GM18502 (cell line): ENCODE measurements at regions not wholly inside any gene's neighbourhood (a gene's known extent, or its start where the extent isn't known, plus 50 kb on each side); places are given as distances from the start of the nearest gene placed in this dataset.

ENCODE experiments used
- ATAC-seq: cut with Tn5 transposase; IDR thresholded peaks from one replicate; pipeline ENCODE4 v1.9.1; 2021; ENCODE audit warnings: mild to moderate bottlenecking; ENCODE audit not compliant: unreplicated experiment, poor library complexity

GRCh38 chr2:150417278-150417677 lies 70.2 kb downstream of the RND3 start:
- ATAC-seq = no peak

DNA sequence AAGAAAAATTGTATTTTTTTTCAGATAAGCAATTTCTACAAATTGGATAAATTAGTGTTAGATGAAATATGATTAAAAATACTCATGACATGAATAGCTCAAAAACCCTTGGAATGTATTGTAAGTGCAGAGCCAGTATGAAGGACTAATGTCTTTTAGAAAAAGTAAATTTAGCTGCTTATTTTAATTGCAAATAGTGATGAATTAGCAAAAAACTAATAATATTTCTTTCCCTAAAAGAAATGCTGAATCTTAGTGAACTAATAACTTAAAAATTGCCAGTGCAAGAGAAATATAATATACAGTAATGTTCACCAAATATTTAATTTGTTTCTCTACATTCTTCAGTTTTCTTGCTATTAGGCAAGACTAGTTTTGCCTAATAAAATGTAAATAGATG lies 72.4 kb downstream of the RND3 start:
- ATAC-seq = no peak

DNA sequence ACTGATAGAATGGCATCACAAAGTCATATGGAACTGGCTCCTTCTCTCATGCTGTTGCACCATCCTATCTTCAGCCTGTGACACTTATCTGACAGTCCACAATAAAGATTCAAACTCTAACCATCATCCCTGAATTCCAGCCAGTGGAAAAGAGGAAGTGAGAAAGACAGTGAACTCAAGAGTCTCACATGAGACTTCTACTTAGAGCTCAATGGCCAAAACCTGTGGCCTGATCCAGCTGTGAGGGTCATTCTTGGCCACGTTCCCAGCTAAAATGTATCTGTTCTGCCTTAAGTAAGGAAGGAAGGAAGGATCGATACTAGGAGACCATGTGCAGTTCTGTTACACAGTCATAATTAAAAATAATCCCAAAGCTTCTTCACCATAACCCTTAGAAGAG lies 73.6 kb downstream of the RND3 start:
- no peak for ATAC-seq

DNA sequence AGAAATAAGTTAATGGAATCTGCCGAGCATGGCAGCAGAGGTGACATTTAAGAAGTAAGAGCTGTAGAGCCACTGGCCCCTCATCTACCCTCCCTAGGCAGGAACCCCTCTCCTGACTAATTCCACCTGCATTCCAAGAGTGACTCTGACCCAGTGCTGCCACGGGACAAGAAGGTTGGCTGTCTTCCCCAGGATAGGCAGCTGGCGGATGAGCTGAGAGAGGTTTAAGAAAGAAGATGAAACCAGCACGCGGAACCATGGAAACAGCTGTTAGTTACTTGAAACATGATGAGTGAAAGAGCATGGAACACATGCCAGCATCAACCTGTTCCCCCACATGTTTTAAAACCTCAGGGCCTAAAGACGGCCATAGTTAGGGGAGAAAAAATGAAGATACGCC lies 74.1 kb downstream of the RND3 start:
- no peak for ATAC-seq

GRCh38 chr2:150410809-150411208 lies 76.7 kb downstream of the RND3 start:
- no peak for ATAC-seq

- no peak for ATAC-seq
Measured at GRCh38 chr2:150409196-150409595, 78.3 kb downstream of the RND3 start.

- ATAC-seq = no peak
Measured at GRCh38 chr2:150404147-150404546, 83.3 kb downstream of the RND3 start.

- peak; percentile 93 for ATAC-seq
Measured at GRCh38 chr2:150403457-150403856, 84.0 kb downstream of the RND3 start.

DNA sequence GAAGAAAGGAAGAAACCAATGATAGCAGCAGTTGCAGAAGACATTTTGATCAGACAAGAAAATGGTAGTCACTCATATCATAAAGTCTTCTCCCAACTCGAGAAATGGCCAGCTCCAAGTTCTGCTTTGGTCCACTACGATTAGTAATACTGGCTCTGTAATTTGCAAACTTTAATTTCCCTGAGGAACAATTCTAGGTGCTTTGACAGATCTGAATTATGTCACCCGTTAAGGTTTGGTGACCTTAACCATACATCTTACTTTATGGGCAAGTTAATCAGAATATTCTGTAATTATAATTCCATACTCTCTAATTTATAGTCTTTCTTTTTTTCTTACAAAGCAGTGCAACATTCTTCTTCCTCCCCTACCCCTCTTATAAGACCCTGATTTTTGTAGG lies 84.5 kb downstream of the RND3 start:
- no peak for ATAC-seq

GRCh38 chr2:150400849-150401248 lies 86.6 kb downstream of the RND3 start:
- ATAC-seq = no peak

GRCh38 chr2:150392614-150393013 lies 94.9 kb downstream of the RND3 start:
- ATAC-seq = no peak

DNA sequence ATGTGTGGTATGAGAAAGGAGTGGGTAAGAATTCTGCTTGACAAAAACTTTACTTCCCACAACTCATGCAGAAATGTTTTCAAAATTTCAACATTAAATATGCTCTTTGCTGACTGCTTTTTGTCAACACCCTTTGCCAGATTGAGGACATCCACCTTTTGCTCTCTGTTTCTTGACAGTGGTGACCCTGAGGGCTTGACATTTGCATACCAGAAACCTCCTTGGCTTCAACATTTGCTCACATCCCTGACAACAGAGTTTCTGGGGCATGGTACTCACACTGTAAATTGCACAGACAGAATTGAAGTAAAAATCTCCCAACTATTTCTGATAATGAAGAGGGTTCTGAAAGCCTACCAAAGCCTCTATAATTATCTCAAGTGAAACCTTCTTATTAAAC lies 95.7 kb downstream of the RND3 start:
- peak; percentile 61 for ATAC-seq

GRCh38 chr2:150389447-150389846 lies 98.0 kb downstream of the RND3 start:
- no peak for ATAC-seq

- ATAC-seq = no peak
Measured at GRCh38 chr2:150388289-150388625, 99.2 kb downstream of the RND3 start.

DNA sequence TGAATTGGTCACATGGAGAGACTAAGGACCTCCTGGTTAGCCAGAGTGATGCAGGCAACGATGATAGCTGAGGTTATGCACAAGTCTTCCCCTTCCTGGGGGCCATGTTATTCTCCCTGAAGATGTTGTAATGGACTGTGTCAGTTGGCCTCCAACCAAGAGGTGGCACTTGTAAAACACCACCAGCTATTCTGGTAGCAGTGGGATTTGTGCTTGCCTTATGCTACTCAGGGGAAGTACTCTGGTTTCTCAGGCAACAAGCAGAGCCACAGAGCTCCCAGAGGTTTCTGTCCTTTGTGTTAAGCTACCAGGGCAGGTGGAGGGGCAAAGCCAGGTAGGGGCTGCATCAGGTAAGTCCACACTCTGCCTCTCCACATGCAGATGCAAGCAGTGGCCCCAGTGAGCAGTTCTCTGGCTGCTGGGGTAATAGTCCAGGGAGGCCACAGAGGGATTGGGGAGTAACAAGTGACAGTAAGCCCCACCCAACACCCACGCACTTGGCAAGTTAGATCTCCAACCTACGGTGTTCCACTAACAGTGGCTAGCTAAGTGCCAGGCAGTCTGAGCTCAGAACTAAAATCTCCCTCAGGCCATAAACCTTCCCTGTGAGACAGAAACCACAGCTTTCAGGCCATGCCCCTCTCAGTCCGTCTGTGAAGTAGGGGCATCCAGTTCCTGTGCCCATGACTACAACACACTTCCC lies 99.7 kb downstream of the RND3 start:
- no peak for ATAC-seq

DNA sequence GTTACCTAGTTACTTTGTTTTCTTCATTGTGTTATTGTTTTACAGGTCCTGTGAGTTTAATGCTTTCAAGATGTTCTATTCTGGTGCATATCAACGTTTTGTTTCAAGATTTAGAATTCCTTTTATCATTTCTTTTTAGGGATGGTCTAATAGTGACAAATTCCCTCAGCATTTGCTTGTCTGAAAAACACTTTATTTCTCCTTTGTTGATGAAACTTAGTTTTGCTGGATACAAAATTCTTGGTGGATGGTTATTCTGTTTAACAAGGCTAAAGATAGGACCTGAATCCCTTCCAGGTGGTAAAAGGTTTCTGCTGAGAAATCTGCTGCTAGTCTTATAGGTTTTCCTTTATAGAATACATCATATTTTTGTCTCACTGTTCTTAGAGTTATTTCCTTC lies 102.3 kb downstream of the RND3 start:
- no peak for ATAC-seq

DNA sequence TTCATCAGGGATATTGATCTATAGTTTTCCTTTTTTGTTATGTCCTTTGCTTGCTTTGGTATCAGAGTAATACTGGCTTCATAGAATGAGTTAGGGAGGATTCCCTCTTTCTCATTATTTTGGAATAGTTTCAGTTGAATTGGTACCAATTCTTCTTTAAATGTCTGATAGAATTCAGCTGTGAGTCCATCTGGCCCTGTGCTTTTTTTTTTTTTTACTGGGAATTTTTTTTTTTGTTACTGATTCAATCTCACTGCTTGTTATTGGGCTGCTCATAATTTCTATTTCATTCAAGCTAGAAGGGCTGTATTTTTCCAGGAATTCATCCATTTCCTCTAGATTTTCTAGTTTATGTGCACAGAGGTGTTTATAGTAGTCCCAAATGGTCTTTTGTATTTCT lies 103.9 kb downstream of the RND3 start:
- no peak for ATAC-seq

DNA sequence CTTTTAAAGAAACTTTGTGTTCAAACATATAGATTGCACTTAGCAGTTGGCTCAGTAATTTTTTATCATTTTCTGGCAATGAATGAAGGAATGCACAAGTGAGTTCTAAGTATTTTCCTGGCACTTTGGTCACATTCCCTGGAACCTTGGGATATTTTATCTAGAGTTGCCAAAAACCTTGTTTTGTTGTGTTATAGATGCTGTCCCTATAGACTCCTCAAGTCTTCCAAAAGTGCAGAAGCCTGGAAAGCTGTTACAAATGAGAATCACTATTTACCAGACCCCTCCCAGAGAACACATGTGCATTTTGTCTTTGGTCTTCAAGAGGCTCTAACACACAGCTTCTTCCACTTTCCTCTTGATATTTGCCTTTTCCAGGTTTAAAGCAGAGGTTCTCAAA lies 108.3 kb downstream of the RND3 start:
- no peak for ATAC-seq

- ATAC-seq = no peak
Measured at GRCh38 chr2:150378686-150379085, 108.8 kb downstream of the RND3 start.

DNA sequence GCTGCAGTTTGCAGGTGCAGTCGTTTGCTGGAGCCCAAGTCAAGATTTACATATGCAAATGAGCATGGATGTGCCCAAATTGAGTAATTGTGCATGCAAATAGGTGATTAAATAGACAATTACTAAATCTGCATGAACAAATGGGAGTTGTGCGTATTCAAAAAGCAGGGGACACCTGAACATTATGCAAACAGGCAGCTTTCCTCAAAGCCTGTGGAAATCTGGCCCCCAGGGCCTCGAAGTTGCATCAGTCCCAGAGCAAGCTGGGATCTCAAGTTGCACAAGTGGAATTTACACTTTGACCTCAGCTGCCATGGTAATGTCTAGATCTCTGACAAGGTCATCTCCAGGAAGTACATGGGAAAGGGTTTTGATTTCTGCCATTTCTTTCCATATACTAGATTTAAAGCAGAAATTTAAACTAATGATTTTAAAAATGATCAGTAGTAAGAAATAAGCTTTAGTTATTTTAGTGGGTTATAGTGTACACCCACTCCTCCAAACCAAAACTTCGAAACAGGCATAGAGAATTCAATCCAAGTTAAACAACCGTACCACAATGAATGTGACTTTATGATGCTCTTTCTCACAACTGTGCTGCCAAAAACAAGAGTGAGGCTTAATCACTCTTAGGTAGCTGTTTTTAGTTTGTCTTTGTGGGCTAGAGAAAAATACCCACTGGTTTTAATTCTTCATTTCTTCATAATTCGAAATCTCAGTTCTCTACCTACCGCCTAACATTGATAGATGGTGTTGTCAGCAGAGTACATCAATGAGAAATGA lies 110.7 kb downstream of the RND3 start:
- no peak for ATAC-seq

DNA sequence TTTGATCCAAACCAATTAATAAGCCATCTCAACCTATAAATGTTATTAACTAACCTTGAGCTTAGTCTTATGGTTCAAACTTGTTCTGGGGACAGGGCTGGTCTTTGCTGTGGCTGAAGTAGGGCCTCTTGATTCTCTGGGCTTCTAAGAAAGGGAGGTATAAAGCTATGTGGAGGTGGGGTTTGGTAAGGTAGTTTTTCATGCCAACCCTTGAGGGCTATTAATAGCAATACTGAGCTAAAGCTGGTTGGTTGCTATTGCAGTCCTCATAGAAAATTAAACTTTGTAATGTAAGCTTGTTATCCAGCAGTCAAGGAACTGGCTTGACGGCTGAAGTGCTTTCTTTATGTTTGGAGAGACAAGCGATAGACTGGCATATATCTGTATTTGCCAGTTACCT lies 112.1 kb downstream of the RND3 start:
- no peak for ATAC-seq

DNA sequence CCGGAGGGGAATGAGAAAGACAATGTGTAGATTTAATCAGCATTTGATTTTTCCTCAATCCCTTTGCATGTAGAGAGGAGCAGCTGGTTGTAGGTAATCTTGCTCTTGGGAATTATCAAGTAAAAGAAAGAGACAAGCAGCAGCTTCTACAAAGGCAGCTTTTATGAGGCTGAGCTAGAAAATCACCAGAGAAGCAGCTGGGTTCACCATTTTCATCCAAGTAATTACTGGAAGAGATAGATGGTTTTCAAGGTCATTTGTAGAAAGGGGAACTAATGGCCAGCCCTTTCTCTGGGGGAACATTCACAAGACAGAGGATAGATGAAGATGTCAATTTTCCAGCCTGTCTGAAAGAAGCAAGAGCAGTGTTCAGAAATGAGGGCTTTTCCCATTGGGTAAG lies 113.0 kb downstream of the RND3 start:
- no peak for ATAC-seq
